HEK293 (cell line): ENCODE measurements at regions not wholly inside any gene's neighbourhood (a gene's known extent, or its start where the extent isn't known, plus 50 kb on each side); places are given as distances from the start of the nearest gene placed in this dataset.
"Not testable (repeated sequence)": the region's sequence is repeated elsewhere in the genome, so short reads cannot be mapped to it uniquely, and the experiment has no call there.

ENCODE experiments used
- KLF1 ChIP-seq: fragments of 450-650 bp; formaldehyde crosslinking; IDR thresholded peaks from 2 replicates; pipeline ENCODE4 v1.5.1; 2016; ENCODE audit warnings: missing biosample characterization, missing genetic modification characterization
- TSHZ1 ChIP-seq: fragments of 450-650 bp; formaldehyde crosslinking; IDR thresholded peaks from 2 replicates; pipeline ENCODE4 v1.5.1; 2016; ENCODE audit warnings: missing biosample characterization, missing genetic modification characterization, borderline replicate concordance
- ZNF221 ChIP-seq: fragments of 450-650 bp; formaldehyde crosslinking; IDR thresholded peaks from 2 replicates; pipeline ENCODE4 v1.5.1; 2017; ENCODE audit warnings: missing biosample characterization, missing genetic modification characterization, borderline replicate concordance
- ZNF266 ChIP-seq: fragments of 450-650 bp; formaldehyde crosslinking; IDR thresholded peaks from 2 replicates; pipeline ENCODE4 v1.5.1; 2016; ENCODE audit warnings: missing biosample characterization, missing genetic modification characterization, low read depth
- ZNF561 ChIP-seq: fragments of 450-650 bp; IDR thresholded peaks from 2 replicates; pipeline ENCODE4 v1.5.1; 2018; ENCODE audit warnings: missing biosample characterization, missing genetic modification characterization, borderline replicate concordance
- ZNF843 ChIP-seq: fragments of 450-650 bp; formaldehyde crosslinking; IDR thresholded peaks from 2 replicates; pipeline ENCODE4 v1.5.1; 2016; ENCODE audit warnings: missing biosample characterization, missing genetic modification characterization
- ZSCAN30 ChIP-seq: fragments of 450-650 bp; IDR thresholded peaks from 2 replicates; pipeline ENCODE4 v1.5.1; 2018; ENCODE audit warnings: missing biosample characterization, mild to moderate bottlenecking, missing genetic modification characterization, moderate library complexity
- ZSCAN5A ChIP-seq: fragments of 450-650 bp; formaldehyde crosslinking; IDR thresholded peaks from 2 replicates; pipeline ENCODE4 v1.5.1; 2016; ENCODE audit warnings: missing biosample characterization, missing genetic modification characterization
- TF ChIP-seq, protein P1 (sequence below): fragments of 450-650 bp; formaldehyde crosslinking; IDR thresholded peaks from 2 replicates; pipeline ENCODE4 v1.5.1; 2016; ENCODE audit warnings: missing biosample characterization, missing genetic modification characterization
- TF ChIP-seq, protein P2 (sequence below): fragments of 450-650 bp; formaldehyde crosslinking; IDR thresholded peaks from 2 replicates; pipeline ENCODE4 v1.5.1; 2016; ENCODE audit warnings: missing biosample characterization, missing genetic modification characterization

DNA sequence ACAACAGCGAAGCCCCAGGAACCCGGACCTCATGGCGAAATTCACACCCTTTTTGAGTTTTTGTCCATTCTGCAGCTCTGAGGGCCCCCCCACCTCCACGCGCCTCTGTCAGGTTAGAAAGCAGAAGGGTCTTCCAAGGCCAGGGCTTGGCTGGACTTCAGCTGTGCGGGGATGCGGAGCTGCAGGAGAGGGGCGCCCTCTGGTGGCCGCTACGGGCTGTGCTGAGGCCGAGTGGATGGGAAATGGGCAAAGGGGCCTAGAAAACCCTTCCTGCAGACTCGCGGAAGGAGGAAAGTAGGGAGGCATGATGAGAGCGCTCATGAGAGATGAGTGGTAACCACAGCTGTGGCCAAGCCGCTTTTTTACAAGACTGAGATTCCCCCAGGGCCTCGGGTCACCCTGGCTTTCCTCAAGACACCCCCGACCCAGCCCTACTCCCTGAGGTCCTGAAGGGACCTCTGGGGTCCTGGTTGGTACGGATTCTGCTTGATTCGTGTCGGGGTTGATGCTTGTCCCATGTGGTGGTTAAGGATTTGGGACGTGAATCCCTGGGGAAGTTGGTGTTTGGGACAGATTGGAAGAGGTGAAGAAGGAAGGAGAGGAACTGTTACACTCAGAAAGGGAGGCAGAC, 126.8 kb downstream of the GOLGA8K start:
- TF ChIP-seq ZNF843, ZSCAN30, ZSCAN5A, TSHZ1, KLF1, ZNF561, ZNF266, ZNF221 (tag by site-specific recombination): not testable (repeated sequence)
- TF ChIP-seq, protein P1, sequence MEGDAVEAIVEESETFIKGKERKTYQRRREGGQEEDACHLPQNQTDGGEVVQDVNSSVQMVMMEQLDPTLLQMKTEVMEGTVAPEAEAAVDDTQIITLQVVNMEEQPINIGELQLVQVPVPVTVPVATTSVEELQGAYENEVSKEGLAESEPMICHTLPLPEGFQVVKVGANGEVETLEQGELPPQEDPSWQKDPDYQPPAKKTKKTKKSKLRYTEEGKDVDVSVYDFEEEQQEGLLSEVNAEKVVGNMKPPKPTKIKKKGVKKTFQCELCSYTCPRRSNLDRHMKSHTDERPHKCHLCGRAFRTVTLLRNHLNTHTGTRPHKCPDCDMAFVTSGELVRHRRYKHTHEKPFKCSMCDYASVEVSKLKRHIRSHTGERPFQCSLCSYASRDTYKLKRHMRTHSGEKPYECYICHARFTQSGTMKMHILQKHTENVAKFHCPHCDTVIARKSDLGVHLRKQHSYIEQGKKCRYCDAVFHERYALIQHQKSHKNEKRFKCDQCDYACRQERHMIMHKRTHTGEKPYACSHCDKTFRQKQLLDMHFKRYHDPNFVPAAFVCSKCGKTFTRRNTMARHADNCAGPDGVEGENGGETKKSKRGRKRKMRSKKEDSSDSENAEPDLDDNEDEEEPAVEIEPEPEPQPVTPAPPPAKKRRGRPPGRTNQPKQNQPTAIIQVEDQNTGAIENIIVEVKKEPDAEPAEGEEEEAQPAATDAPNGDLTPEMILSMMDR (tag by site-specific recombination), result not testable (repeated sequence)
- TF ChIP-seq, protein P2, sequence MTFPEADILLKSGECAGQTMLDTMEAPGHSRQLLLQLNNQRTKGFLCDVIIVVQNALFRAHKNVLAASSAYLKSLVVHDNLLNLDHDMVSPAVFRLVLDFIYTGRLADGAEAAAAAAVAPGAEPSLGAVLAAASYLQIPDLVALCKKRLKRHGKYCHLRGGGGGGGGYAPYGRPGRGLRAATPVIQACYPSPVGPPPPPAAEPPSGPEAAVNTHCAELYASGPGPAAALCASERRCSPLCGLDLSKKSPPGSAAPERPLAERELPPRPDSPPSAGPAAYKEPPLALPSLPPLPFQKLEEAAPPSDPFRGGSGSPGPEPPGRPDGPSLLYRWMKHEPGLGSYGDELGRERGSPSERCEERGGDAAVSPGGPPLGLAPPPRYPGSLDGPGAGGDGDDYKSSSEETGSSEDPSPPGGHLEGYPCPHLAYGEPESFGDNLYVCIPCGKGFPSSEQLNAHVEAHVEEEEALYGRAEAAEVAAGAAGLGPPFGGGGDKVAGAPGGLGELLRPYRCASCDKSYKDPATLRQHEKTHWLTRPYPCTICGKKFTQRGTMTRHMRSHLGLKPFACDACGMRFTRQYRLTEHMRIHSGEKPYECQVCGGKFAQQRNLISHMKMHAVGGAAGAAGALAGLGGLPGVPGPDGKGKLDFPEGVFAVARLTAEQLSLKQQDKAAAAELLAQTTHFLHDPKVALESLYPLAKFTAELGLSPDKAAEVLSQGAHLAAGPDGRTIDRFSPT (tag by site-specific recombination), result not testable (repeated sequence)
